ENCODE measurements at regions not wholly inside any gene's neighbourhood (a gene's known extent, or its start where the extent isn't known, plus 50 kb on each side); places are given as distances from the start of the nearest gene placed in this dataset.

DNA sequence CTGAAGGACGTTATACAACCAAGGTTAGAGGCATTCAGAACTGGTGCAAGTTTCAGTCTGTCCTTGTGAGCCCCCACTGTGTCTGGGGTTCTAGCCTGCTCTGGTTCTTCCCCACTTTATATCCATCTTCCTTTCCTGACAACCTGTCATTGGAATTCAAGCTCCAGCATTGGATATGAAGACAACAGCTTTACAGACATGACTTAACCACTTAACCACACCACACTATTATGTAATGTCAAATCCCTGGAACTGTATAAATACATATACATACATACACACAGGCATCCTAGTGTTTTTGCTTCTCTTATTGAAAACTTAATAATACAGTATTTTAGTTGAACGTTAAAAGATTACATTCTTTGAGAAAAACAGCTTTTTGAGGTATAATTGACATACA is 217.9 kb upstream of the SGK1 start:
- no peak for TF ChIP-seq CTCF (IDR thresholded peaks at IDR 0.05; ENCODE audit: control extremely low read depth, extremely low read depth, low read depth, missing control alignments)
- no peak for DNase-seq (ENCODE audit: extremely low spot score)
- ChIA-PET CTCF (interaction anchor here (0.9 to 1.4 kb wide), 3 partner anchors 9 to 29 kb away, joined by 3 read pairs; no protein-coding TSS in a partner anchor), POLR2A (no interaction called here)

DNA sequence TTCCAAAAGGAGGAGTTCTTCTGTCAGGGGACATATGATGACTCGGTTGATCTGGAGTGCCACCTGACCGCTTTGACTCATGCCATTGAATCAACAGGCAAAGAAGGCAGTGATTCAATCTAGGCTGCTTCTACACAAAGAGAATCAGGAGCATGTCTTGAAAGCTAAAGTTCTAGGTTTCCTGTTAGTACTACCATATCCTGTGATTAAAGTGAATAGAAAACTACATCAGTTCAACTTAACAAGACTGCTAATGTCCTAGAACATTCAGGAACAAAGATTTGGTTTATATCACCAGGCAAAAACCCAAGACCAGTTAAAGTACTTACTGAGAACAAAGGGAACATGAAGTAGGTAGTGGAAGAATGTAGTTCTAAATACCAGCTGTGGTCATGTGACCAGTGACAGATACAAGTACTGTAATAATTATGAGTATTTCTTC is 216.8 kb upstream of the SGK1 start:
- no peak for DNase-seq (ENCODE audit: extremely low spot score)
- POLR2A ChIA-PET, result no interaction called here
- CTCF ChIA-PET, result no interaction called here
- TF ChIP-seq CTCF (IDR thresholded peaks at IDR 0.05; ENCODE audit: control extremely low read depth, extremely low read depth, low read depth, missing control alignments), result no peak

GRCh38 chr6:134533991-134534390 is 216.1 kb upstream of the SGK1 start:
- POLR2A ChIA-PET, result no interaction called here
- CTCF ChIA-PET, result interaction anchor here (1.1 kb wide), 1 partner anchor 360 kb away, joined by 3 read pairs; no protein-coding TSS in a partner anchor
- TF ChIP-seq CTCF (IDR thresholded peaks at IDR 0.05; ENCODE audit: control extremely low read depth, extremely low read depth, low read depth, missing control alignments), result no peak
- DNase-seq (ENCODE audit: extremely low spot score), result no peak

DNA sequence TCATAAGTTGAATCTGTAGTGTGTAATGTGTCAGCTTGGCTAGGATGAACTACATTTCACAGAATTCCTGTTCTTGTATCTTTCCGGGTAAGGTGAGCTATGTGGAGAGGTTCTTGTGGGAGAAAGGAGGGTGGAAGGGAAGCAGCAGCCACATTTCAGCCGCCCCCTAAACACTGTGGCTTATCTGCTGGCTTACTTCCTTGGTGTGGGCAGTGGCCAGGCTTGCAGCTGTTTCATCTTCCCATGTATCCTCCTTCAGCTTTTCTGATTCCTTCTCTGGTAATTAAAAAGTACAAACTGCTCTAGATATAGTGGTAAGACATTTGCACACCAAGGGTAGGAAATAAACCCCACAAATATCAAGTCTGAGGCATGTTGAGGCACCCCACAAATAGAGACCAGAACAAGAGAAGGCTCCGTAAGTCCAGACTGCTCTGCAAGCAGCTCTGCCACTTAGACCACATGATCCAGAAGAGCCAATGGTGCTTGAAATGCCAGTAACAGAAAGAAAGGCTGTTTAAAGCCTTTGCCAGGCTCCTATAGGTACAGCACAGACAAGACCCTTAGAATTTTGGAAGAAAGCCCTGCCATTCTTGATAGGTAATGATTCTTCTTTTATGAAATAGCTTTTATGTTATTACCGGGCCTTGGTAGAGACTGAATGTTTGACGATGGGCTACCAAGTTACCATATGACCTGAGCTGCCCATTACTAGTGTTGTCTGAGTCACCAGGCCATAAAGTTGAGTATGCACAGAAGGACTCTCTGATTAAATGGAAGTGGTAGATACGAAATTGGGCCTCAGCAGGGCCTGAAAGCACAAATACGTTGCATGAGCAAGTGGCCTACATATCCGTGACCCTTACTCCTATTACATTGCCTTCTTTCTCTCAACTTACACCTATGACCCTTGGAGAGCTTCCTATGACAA is 215.0 kb upstream of the SGK1 start:
- POLR2A ChIA-PET, result no interaction called here
- no peak for DNase-seq (ENCODE audit: extremely low spot score)
- CTCF ChIA-PET, result interaction anchor here (1.0 to 1.1 kb wide), 3 partner anchors 9 to 359 kb away, joined by 3 read pairs; no protein-coding TSS in a partner anchor
- TF ChIP-seq CTCF (IDR thresholded peaks at IDR 0.05; ENCODE audit: control extremely low read depth, extremely low read depth, low read depth, missing control alignments), result no peak

DNA sequence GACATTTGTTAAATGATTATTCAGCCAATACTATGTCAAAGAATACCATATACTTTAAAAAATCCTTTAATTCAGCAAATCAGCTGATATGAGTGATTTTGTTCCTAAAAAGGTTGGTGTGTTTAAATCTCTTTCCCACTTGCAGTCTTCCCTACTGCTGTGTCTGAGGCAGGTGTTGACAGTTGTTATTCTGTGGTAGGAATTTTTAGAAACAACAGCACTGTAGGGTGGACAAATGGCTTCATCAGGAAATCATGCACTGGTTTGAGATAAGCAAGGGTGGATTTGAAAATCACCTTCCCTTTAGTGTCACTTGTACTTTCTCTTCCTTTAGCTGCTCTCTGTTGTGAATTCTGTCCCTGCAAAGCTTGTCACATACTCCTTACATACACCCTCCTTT is 213.7 kb upstream of the SGK1 start:
- ChIA-PET POLR2A (no interaction called here), CTCF (no interaction called here)
- DNase-seq (ENCODE audit: extremely low spot score), result no peak
- no peak for TF ChIP-seq CTCF (IDR thresholded peaks at IDR 0.05; ENCODE audit: control extremely low read depth, extremely low read depth, low read depth, missing control alignments)

GRCh38 chr6:134531188-134531551 is 213.3 kb upstream of the SGK1 start:
- DNase-seq (ENCODE audit: extremely low spot score), result no peak
- no peak for TF ChIP-seq CTCF (IDR thresholded peaks at IDR 0.05; ENCODE audit: control extremely low read depth, extremely low read depth, low read depth, missing control alignments)
- ChIA-PET POLR2A (no interaction called here), CTCF (no interaction called here)
